ENCODE measurements at regions not wholly inside any gene's neighbourhood (a gene's known extent, or its start where the extent isn't known, plus 50 kb on each side); places are given as distances from the start of the nearest gene placed in this dataset.

GRCh38 chr7:17668122-17668521 is 272.2 kb downstream of the SNX13 start:
- TF ChIP-seq, protein P1, sequence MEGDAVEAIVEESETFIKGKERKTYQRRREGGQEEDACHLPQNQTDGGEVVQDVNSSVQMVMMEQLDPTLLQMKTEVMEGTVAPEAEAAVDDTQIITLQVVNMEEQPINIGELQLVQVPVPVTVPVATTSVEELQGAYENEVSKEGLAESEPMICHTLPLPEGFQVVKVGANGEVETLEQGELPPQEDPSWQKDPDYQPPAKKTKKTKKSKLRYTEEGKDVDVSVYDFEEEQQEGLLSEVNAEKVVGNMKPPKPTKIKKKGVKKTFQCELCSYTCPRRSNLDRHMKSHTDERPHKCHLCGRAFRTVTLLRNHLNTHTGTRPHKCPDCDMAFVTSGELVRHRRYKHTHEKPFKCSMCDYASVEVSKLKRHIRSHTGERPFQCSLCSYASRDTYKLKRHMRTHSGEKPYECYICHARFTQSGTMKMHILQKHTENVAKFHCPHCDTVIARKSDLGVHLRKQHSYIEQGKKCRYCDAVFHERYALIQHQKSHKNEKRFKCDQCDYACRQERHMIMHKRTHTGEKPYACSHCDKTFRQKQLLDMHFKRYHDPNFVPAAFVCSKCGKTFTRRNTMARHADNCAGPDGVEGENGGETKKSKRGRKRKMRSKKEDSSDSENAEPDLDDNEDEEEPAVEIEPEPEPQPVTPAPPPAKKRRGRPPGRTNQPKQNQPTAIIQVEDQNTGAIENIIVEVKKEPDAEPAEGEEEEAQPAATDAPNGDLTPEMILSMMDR (IDR thresholded peaks at IDR 0.05; ENCODE audit: low read length) = no peak
- no peak for TF ChIP-seq EZH2 (optimal IDR thresholded peaks at IDR 0.05; ENCODE audit: low read depth, low read length)

Data from MM.1S (cell line).